GM19455 (cell line): ENCODE measurements at regions not wholly inside any gene's neighbourhood (a gene's known extent, or its start where the extent isn't known, plus 50 kb on each side); places are given as distances from the start of the nearest gene placed in this dataset.
"Not testable (repeated sequence)": the region's sequence is repeated elsewhere in the genome, so short reads cannot be mapped to it uniquely, and the experiment has no call there.

Experiments used
- ATAC-seq: cut with Tn5 transposase; IDR thresholded peaks from one replicate; pipeline ENCODE4 v1.9.1; 2021; ENCODE audit not compliant: unreplicated experiment

- ATAC-seq = no peak
Observed at GRCh38 chr7:114364151-114364550, 50.5 kb upstream of the FOXP2 start.

- ATAC-seq = no peak
Observed at GRCh38 chr7:114363292-114363691, 51.3 kb upstream of the FOXP2 start.

GRCh38 chr7:114358911-114359310 lies 55.7 kb upstream of the FOXP2 start:
- no peak for ATAC-seq

- no peak for ATAC-seq
Observed at GRCh38 chr7:114356133-114356532, 58.5 kb upstream of the FOXP2 start.

- ATAC-seq = no peak
Observed at GRCh38 chr7:114354306-114354705, 60.3 kb upstream of the FOXP2 start.

GRCh38 chr7:114345494-114345893 lies 69.1 kb upstream of the FOXP2 start:
- ATAC-seq = no peak

DNA sequence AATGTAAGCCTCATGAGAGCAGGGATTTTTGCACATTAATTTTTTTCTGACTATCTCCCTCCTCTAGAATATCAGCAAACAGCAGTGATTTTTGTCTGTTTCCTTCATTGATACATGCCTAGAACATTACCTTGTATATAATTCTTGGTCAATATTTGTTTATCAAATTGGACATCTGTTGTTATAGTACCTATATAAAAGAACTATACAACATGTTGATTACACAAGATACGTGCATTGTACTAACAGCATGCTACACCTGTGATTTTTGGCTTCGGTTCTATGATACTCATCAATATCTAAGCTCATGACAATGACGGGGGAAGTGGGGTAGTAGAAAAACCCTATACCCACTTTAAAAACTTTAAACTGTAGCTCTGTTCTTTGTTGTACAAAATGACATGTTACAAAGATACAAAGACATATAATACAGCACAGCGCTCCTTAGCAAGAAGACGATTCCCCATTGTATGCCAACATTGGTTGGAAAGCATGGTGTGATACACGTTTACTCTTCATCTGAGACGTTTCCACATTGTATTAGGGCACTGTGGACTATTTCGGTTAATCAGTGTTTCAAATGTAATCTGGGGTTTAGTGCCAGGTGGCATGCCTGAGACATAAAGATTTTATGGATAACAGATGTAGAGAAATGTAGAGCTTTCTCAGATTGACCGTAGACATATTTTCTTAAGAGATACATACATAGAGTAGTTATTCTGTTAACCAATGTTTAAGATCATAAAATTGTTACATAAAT lies 70.5 kb upstream of the FOXP2 start:
- ATAC-seq = no peak

- no peak for ATAC-seq
Observed at GRCh38 chr7:114342431-114343179, 72.0 kb upstream of the FOXP2 start.

GRCh38 chr7:114341648-114342047 lies 73.0 kb upstream of the FOXP2 start:
- ATAC-seq = no peak

DNA sequence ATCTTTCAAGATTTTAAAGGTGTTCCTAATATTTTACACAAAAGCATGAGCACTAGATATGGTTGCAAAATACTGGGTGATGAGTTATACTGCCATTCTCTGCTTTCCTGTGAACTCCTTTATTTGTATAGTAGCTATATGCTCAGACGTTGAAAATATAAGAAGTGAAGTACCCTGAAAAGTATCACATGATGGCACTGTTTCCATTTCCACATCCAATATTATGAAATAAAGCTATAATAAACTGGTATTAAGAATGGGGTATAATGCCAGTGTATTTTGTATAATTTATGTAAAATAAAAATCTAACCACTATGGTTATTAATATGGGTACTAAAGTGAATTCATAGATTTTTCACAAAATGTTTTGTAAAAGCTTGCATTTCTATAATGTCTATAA lies 79.6 kb upstream of the FOXP2 start:
- no peak for ATAC-seq

GRCh38 chr7:114329458-114329857 lies 85.2 kb upstream of the FOXP2 start:
- ATAC-seq = not testable (repeated sequence)

GRCh38 chr7:114317450-114318098 lies 97.0 kb upstream of the FOXP2 start:
- no peak for ATAC-seq

DNA sequence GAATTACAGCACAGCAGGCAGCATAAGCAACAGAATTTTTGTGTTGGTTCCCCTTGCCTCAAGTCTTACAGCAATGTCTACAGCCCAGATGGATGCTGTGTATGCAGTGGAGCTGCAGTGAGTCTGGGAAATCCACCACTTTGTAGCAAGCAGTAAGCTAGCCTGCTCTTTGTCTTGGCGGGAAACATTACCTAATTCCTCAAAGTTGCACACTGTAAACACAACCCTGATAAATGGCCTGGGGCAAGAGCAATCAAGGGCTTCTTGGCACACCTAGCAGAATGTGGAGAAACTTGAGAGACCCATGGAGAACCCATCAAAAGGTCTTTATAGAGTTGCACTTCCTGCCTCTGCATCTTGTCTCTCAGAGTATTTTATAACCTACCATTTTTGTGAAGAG lies 102.0 kb upstream of the FOXP2 start:
- ATAC-seq = no peak

- ATAC-seq = no peak
Observed at GRCh38 chr7:114310345-114311110, 104.1 kb upstream of the FOXP2 start.

GRCh38 chr7:114309729-114310128 lies 104.9 kb upstream of the FOXP2 start:
- no peak for ATAC-seq

- ATAC-seq = no peak
Observed at GRCh38 chr7:114303301-114303700, 111.3 kb upstream of the FOXP2 start.

GRCh38 chr7:114302858-114303257 lies 111.8 kb upstream of the FOXP2 start:
- ATAC-seq = no peak

DNA sequence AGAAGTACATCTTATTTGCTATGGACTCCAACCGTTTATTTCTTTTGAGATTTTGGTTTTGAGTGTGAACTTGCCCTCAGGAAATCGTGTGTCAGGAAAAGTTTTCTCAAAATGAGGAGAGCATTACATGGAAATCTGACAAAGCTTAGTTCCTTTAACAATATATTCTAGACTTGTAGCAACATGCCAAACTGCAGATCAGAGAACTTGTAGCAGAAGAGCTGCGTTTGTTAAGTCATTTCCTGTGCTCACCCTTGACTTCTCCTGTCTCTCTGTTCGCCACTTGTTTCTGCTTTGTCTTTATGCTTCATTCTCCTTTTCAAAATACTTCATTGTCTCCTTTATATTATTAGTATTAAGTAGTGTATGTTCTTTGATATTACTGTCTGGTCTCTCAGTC lies 116.6 kb upstream of the FOXP2 start:
- ATAC-seq = no peak

GRCh38 chr7:114297121-114297520 lies 117.5 kb upstream of the FOXP2 start:
- ATAC-seq = no peak

DNA sequence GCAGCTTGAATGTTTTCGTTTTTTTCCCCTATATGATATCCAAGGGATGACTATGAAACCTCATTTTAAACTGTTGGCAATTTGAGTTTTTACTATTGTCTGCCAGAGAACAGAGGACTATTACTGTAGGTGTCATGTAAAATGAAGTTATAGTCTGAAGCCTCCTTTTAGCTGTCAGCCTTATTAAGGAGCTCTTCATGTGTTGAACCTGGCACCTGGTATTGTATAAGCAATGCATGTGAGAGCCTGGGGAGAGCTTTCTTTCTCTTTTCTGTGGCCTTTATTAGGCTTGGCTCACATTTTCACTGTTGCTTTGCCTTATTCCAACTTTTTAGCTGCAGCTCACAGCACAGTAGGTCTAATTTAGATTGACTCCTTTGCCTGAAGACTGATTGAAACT lies 119.1 kb upstream of the FOXP2 start:
- no peak for ATAC-seq

GRCh38 chr7:114294036-114294435 lies 120.6 kb upstream of the FOXP2 start:
- no peak for ATAC-seq
